ENCODE measurements at regions not wholly inside any gene's neighbourhood (a gene's known extent, or its start where the extent isn't known, plus 50 kb on each side); places are given as distances from the start of the nearest gene placed in this dataset.

DNA sequence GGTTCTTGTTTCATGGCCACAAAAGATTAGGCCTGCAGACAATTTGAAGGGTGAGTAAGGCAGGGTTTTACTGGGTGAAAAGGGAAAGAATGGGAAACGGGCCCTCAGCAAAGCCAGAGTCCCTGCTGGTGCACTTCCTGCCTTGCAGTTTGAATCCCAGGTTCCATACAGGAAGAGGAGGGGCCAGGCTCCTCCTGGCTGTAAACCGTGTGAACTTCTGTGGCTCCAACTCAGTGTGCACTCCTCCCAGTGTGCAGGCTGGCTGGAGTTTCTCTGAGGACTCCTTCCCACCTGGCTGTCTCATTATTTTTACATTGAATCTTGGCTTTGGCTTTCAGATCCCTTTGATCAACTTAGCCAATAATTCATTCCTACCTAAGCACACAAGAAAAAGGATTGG lies 367.1 kb upstream of the KLF4 start:
- TF ChIP-seq, protein P1, sequence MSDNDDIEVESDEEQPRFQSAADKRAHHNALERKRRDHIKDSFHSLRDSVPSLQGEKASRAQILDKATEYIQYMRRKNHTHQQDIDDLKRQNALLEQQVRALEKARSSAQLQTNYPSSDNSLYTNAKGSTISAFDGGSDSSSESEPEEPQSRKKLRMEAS (IDR thresholded peaks at IDR 0.05; ENCODE audit: insufficient read depth, insufficient read length) = no peak
- no peak for TF ChIP-seq MYC (IDR thresholded peaks at IDR 0.05; ENCODE audit: low read depth, low read length)
- no peak for TF ChIP-seq POLR2A (IDR thresholded peaks at IDR 0.05; ENCODE audit: low read depth, low read length)
- no peak for TF ChIP-seq EZH2 (IDR thresholded peaks at IDR 0.05; ENCODE audit: borderline replicate concordance, low read depth, low read length, severe bottlenecking)

All from endothelial cell of umbilical vein (primary cell).